ENCODE measurements at regions not wholly inside any gene's neighbourhood (a gene's known extent, or its start where the extent isn't known, plus 50 kb on each side); places are given as distances from the start of the nearest gene placed in this dataset.

GRCh38 chr13:84978851-84979250, 820.4 kb downstream of the SLITRK6 start:
- Histone ChIP-seq H3K79me2 (ENCODE audit: insufficient read depth, low read length) (no peaks in the 10 kb centered on the region), H3K9ac (ENCODE audit: low read length) (no peak overlapping the region), H3K27ac (ENCODE audit: low read depth, low read length) (no peak overlapping the region), H4K20me1 (ENCODE audit: insufficient read depth) (no peaks in the 10 kb centered on the region), H3K4me1 (ENCODE audit: control insufficient read depth in 1 of 2, insufficient read depth in 2 of 2, low read length in 2 of 2) (no peaks in the 10 kb centered on the region), H3K36me3 (ENCODE audit: control insufficient read depth in 1 of 2, insufficient read depth in 2 of 2, low read length in 2 of 2) (no peaks in the 10 kb centered on the region), H3K4me3 (replicated peaks in 1 of 2; ENCODE audit: low read depth in 1 of 2, low read length in 2 of 2) (no peak overlapping the region), H3K9me2 (ENCODE audit: insufficient read depth) (no peaks in the 10 kb centered on the region), H3K9me3 (ENCODE audit: control insufficient read depth in 1 of 2, insufficient read depth in 1 of 2, low read depth in 1 of 2, low read length in 2 of 2) (no peaks in the 10 kb centered on the region), H2AFZ (ENCODE audit: low read depth, low read length, poor library complexity, severe bottlenecking) (no peak overlapping the region), H3K27me3 (ENCODE audit: insufficient read depth, low read length) (no peaks in the 10 kb centered on the region), H3K4me2 (ENCODE audit: low read length) (no peak overlapping the region)
- ChIA-PET POLR2A (no interaction called here), RAD21 (ENCODE audit: low non-redundant PET in 1 of 2, low total read pairs in 2 of 2, uncharacterized antibody in 2 of 2, unreplicated experiment in 2 of 2) (no interaction called here), CTCF (no interaction called here)
- ATAC-seq (no peak), DNase-seq (ENCODE audit: low read depth, low spot score) (no peak)
- TF ChIP-seq SP1 (IDR thresholded peaks at IDR 0.05; ENCODE audit: low read depth) (no peak), SRF (IDR thresholded peaks at IDR 0.05; ENCODE audit: low read depth) (no peak), FOSL1 (IDR thresholded peaks at IDR 0.05; ENCODE audit: low read depth) (no peak), JUND (IDR thresholded peaks at IDR 0.05) (no peak), REST (IDR thresholded peaks at IDR 0.05; ENCODE audit: low read depth) (no peak), TCF7L2 (IDR thresholded peaks at IDR 0.05; ENCODE audit: borderline replicate concordance, extremely low read depth, insufficient read depth, insufficient read length) (no peak), ZBTB33 (IDR thresholded peaks at IDR 0.05; ENCODE audit: extremely low read depth, insufficient replicate concordance, low read length) (no peak), CEBPB (IDR thresholded peaks at IDR 0.05; ENCODE audit: low read depth) (no peak), SIN3A (IDR thresholded peaks at IDR 0.05; ENCODE audit: low read depth) (no peak), ELF1 (IDR thresholded peaks at IDR 0.05; ENCODE audit: borderline replicate concordance, low read depth) (no peak), EGR1 (IDR thresholded peaks at IDR 0.05; ENCODE audit: low read depth) (no peak), ZNF274 (IDR thresholded peaks at IDR 0.05; ENCODE audit: low read depth, low read length) (no peak), POLR2A (IDR thresholded peaks at IDR 0.05; ENCODE audit: borderline replicate concordance, extremely low read depth, insufficient read depth, insufficient read length) (no peak), ATF3 (IDR thresholded peaks at IDR 0.05) (no peak)
- intact Hi-C loops (cut with micrococcal nuclease), result no loop called here
- BruUV-seq (replicated peaks), result no TSS peak

All from HCT116 (cell line).